H1 (cell line): ENCODE measurements at regions not wholly inside any gene's neighbourhood (a gene's known extent, or its start where the extent isn't known, plus 50 kb on each side); places are given as distances from the start of the nearest gene placed in this dataset.
"Not testable (repeated sequence)": the region's sequence is repeated elsewhere in the genome, so short reads cannot be mapped to it uniquely, and the experiment has no call there.

Experiments
- CTCF ChIA-PET: fragments of 300-600 bp; sonication (Branson Sonifier 250); formaldehyde crosslinking; loops from one replicate; lab custom pipeline; 2021; ENCODE audit not compliant: partially characterized antibody; lab: Charles Lee
- POLR2A ChIA-PET: fragments of 300-600 bp; sonication (Branson Sonifier 250); formaldehyde crosslinking; loops from one replicate; lab custom pipeline; 2021; ENCODE audit warnings: inconsistent platforms; ENCODE audit not compliant: partially characterized antibody; lab: Charles Lee
- DNase-seq, 2 experiments: peaks; one replicate each; pipeline versions ENCODE4 v3.0.0 to v3.0.0-alpha.2; 2010 to 2022; ENCODE audit warnings: low spot score in 2 of 2, low read depth in 1 of 2, mixed read lengths in 1 of 2
- FAIRE-seq: peaks from 2 replicates; lab custom pipeline; 2011; peaks lifted over from hg19 to GRCh38; lab: Jason Lieb, UNC
- H2AFZ ChIP-seq: 2 replicates; pipeline ENCODE4 v1.8.1; 2012; ENCODE audit warnings: low read length, inconsistent platforms
- H2AK5ac ChIP-seq: 2 replicates; pipeline ENCODE4 v1.6.1; 2013; ENCODE audit warnings: low read depth, low read length
- H2BK120ac ChIP-seq: replicated peaks from 2 replicates; pipeline ENCODE3; 2013; ENCODE audit warnings: low read depth, low read length, inconsistent platforms
- H2BK12ac ChIP-seq: 2 replicates; pipeline ENCODE4 v1.6.1; 2013; ENCODE audit warnings: low read depth, low read length
- H2BK15ac ChIP-seq: 2 replicates; pipeline ENCODE4 v1.6.1; 2013; ENCODE audit warnings: low read length
- H2BK20ac ChIP-seq: 2 replicates; pipeline ENCODE4 v1.6.1; 2013; ENCODE audit warnings: low read length
- H2BK5ac ChIP-seq: 2 replicates; pipeline ENCODE4 v1.6.1; 2013; ENCODE audit warnings: low read depth, low read length
- H3K14ac ChIP-seq: 2 replicates; pipeline ENCODE4 v1.6.1; 2013; ENCODE audit warnings: inconsistent platforms; ENCODE audit not compliant: insufficient read length
- H3K18ac ChIP-seq: 2 replicates; pipeline ENCODE4 v1.6.1; 2013; ENCODE audit warnings: low read length; ENCODE audit errors: extremely low read depth
- H3K23ac ChIP-seq: 2 replicates; pipeline ENCODE4 v1.6.1; 2013; ENCODE audit warnings: inconsistent platforms; ENCODE audit not compliant: insufficient read length
- H3K23me2 ChIP-seq: 2 replicates; pipeline ENCODE4 v1.6.1; 2013; ENCODE audit warnings: low read depth, low read length
- H3K27ac ChIP-seq: 2 replicates; pipeline ENCODE4 v1.6.1; 2011; ENCODE audit warnings: low read depth, low read length, inconsistent platforms
- H3K27me3 ChIP-seq, 4 experiments: replicated peaks in 1 of 4; 1 replicate in 1 of 4; 2 replicates in 3 of 4; pipeline versions ENCODE4 v1.6.1 to v1.8.1; 2011 to 2013; ENCODE audit warnings: low read length in 3 of 4, mild to moderate bottlenecking in 3 of 4, inconsistent platforms in 2 of 4, mixed read lengths in 2 of 4, moderate library complexity in 1 of 4; ENCODE audit not compliant: control insufficient read depth in 3 of 4, insufficient read depth in 3 of 4; ENCODE audit errors: extremely low read depth in 1 of 4
- H3K36me3 ChIP-seq, 4 experiments: 2 replicates each; pipeline versions ENCODE4 v1.6.1 to v1.8.1; 2011 to 2013; ENCODE audit warnings: mild to moderate bottlenecking in 4 of 4, low read length in 3 of 4, moderate library complexity in 2 of 4, control low read depth in 1 of 4, inconsistent platforms in 1 of 4; ENCODE audit not compliant: insufficient read depth in 4 of 4, control insufficient read depth in 2 of 4
- H3K4ac ChIP-seq: replicated peaks from 2 replicates; pipeline ENCODE3; 2013; ENCODE audit warnings: low read length, low read depth, mixed read lengths, inconsistent platforms; ENCODE audit not compliant: insufficient read length
- H3K4me1 ChIP-seq, 4 experiments: replicated peaks in 1 of 4; 1 replicate in 1 of 4; 2 replicates in 3 of 4; pipeline versions ENCODE4 v1.6.1 to v1.8.1; 2011 to 2013; ENCODE audit warnings: low read length in 3 of 4, inconsistent platforms in 2 of 4, mixed read lengths in 1 of 4; ENCODE audit not compliant: insufficient read depth in 4 of 4, control insufficient read depth in 3 of 4
- H3K4me2 ChIP-seq, 2 experiments: 2 replicates each; pipeline versions ENCODE4 v1.6.1 to v1.8.1; 2011 to 2013; ENCODE audit warnings: low read depth in 2 of 2, low read length in 2 of 2, control low read depth in 1 of 2, inconsistent platforms in 1 of 2, mild to moderate bottlenecking in 1 of 2; ENCODE audit not compliant: insufficient read depth in 1 of 2
- H3K4me3 ChIP-seq, 4 experiments: fragments of 200-600, 300-600 bp in 1 of 4; sonication (generic), shearing (Covaris generic), sonication (Bioruptor Twin) in 1 of 4; 2 replicates each; pipeline versions ENCODE4 v1.5.1 to v1.8.1; 2011 to 2016; ENCODE audit warnings: low read length in 4 of 4, low read depth in 3 of 4, control low read depth in 2 of 4, inconsistent platforms in 2 of 4, mild to moderate bottlenecking in 2 of 4, mixed read lengths in 1 of 4, moderate library complexity in 1 of 4; ENCODE audit not compliant: insufficient read depth in 2 of 4; ENCODE audit errors: extremely low read depth in 1 of 4
- H3K56ac ChIP-seq: replicated peaks from 2 replicates; pipeline ENCODE3; 2013; ENCODE audit warnings: low read depth, mild to moderate bottlenecking, mixed read lengths, low read length, inconsistent platforms; ENCODE audit not compliant: insufficient read length
- H3K79me1 ChIP-seq: 2 replicates; pipeline ENCODE4 v1.6.1; 2013; ENCODE audit warnings: low read depth, low read length, control low read depth
- H3K79me2 ChIP-seq, 2 experiments: 2 replicates each; pipeline versions ENCODE4 v1.6.1 to v1.8.1; 2012 to 2013; ENCODE audit warnings: low read length in 2 of 2, mild to moderate bottlenecking in 2 of 2, inconsistent platforms in 1 of 2; ENCODE audit not compliant: insufficient read depth in 2 of 2, control insufficient read depth in 1 of 2
- H3K9ac ChIP-seq, 4 experiments: replicated peaks in 1 of 4; 1 replicate in 1 of 4; 2 replicates in 3 of 4; pipeline versions ENCODE4 v1.6.1 to v1.8.1; 2011 to 2013; ENCODE audit warnings: low read depth in 3 of 4, low read length in 3 of 4, control low read depth in 2 of 4, mild to moderate bottlenecking in 2 of 4, moderate library complexity in 2 of 4, inconsistent platforms in 1 of 4; ENCODE audit errors: extremely low read depth in 1 of 4
- H3K9me3 ChIP-seq, 2 experiments: 2 replicates each; pipeline versions ENCODE4 v1.6.1 to v1.8.1; 2012 to 2013; ENCODE audit warnings: mild to moderate bottlenecking in 2 of 2, moderate library complexity in 2 of 2, control low read depth in 1 of 2, inconsistent platforms in 1 of 2, low read depth in 1 of 2, low read length in 1 of 2, mixed read lengths in 1 of 2; ENCODE audit not compliant: insufficient read depth in 2 of 2
- H4K20me1 ChIP-seq, 2 experiments: replicated peaks in 1 of 2; 2 replicates each; pipeline versions ENCODE3 to v1.8.1; 2011 to 2013; ENCODE audit warnings: inconsistent platforms in 2 of 2, low read length in 2 of 2, mild to moderate bottlenecking in 1 of 2; ENCODE audit not compliant: insufficient read depth in 2 of 2, control insufficient read depth in 1 of 2
- H4K5ac ChIP-seq: 2 replicates; pipeline ENCODE4 v1.6.1; 2013; ENCODE audit warnings: low read length, low read depth, mixed read lengths, inconsistent platforms; ENCODE audit not compliant: insufficient read length
- H4K8ac ChIP-seq: 2 replicates; pipeline ENCODE4 v1.8.0; 2013; ENCODE audit warnings: mild to moderate bottlenecking, moderate library complexity, low read length, inconsistent platforms; ENCODE audit not compliant: insufficient read depth; ENCODE audit errors: extremely low read depth
- H4K91ac ChIP-seq: replicated peaks from 2 replicates; pipeline ENCODE3; 2013; ENCODE audit warnings: low read length, mixed read lengths, inconsistent platforms; ENCODE audit not compliant: insufficient read length
- WGBS, 2 experiments: shearing (Covaris generic) in 1 of 2; methylation state at CpG; one replicate each; pipeline versions ENCODE4 v1.1.6 to v1.1.7; 2013 to 2015; ENCODE audit warnings: low lambda C conversion rate in 2 of 2, mixed read lengths in 2 of 2, inconsistent platforms in 1 of 2, low coverage in 1 of 2, missing lambda C conversion rate in 1 of 2; ENCODE audit not compliant: insufficient replicate concordance in 2 of 2, insufficient coverage in 1 of 2, insufficient read length in 1 of 2; ENCODE audit errors: extremely low coverage in 1 of 2, missing lambda C conversion rate in 1 of 2; 5-methylcytosine and 5-hydroxymethylcytosine counted together

- H3K18ac ChIP-seq, H2BK15ac ChIP-seq, H4K91ac ChIP-seq, H2BK5ac ChIP-seq, H3K79me2 ChIP-seq, H3K23ac ChIP-seq, H2BK120ac ChIP-seq, H4K8ac ChIP-seq, H2BK12ac ChIP-seq, H3K27me3 ChIP-seq, FAIRE-seq, H3K27ac ChIP-seq, H3K14ac ChIP-seq, H3K56ac ChIP-seq, H3K4me2 ChIP-seq, POLR2A ChIA-PET, H3K4me1 ChIP-seq, H4K20me1 ChIP-seq, H3K9ac ChIP-seq, H2AFZ ChIP-seq, H2BK20ac ChIP-seq, H3K23me2 ChIP-seq, DNase-seq, H3K9me3 ChIP-seq, H2AK5ac ChIP-seq, H3K4me3 ChIP-seq, H4K5ac ChIP-seq, H3K79me1 ChIP-seq, H3K36me3 ChIP-seq, H3K4ac ChIP-seq, CTCF ChIA-PET: not testable (repeated sequence)
- WGBS, 2 experiments = 85% methylated on average over 11 of the region's 12 CpGs; no CpG with 5 or more reads in 1 of the 2 experiments
Observed at GRCh38 chr16:21543151-21543836, 56.1 kb upstream of the METTL9 start.
